CD14-positive monocyte (primary cell): ENCODE measurements at regions not wholly inside any gene's neighbourhood (a gene's known extent, or its start where the extent isn't known, plus 50 kb on each side); places are given as distances from the start of the nearest gene placed in this dataset.
A peak's percentile ranks its signal among the peaks of the same experiment; 100 is the strongest.

ENCODE experiments used
- DNase-seq, 3 donors: peaks; one replicate each; pipeline ENCODE4 v3.0.0-alpha.2; 2011 to 2022
- H2AFZ ChIP-seq: 2 replicates; pipeline ENCODE4 v1.6.0; 2012; ENCODE audit warnings: mild to moderate bottlenecking, low read depth, low read length, inconsistent platforms; ENCODE audit not compliant: insufficient read depth, poor library complexity, severe bottlenecking
- H3K27ac ChIP-seq, 2 donors: 1 replicate in 1 of 2; 2 replicates in 1 of 2; pipeline ENCODE4 v1.5.1; 2012 to 2013; ENCODE audit warnings: low read length in 2 of 2, control low read depth in 1 of 2, inconsistent platforms in 1 of 2, low read depth in 1 of 2, mild to moderate bottlenecking in 1 of 2
- H3K27me3 ChIP-seq, 2 donors: one replicate each; pipeline versions ENCODE4 v1.6.0 to v1.6.1; 2011 to 2013; ENCODE audit warnings: low read length in 2 of 2; ENCODE audit not compliant: control insufficient read depth in 2 of 2, insufficient read depth in 2 of 2
- H3K36me3 ChIP-seq, 2 donors: replicated peaks in 1 of 2; 1 replicate in 1 of 2; 2 replicates in 1 of 2; pipeline versions ENCODE4 v1.5.1 to v1.6.1; 2012 to 2013; ENCODE audit warnings: low read length in 2 of 2, control low read depth in 1 of 2, inconsistent platforms in 1 of 2, mild to moderate bottlenecking in 1 of 2; ENCODE audit not compliant: insufficient read depth in 2 of 2, control insufficient read depth in 1 of 2
- H3K4me1 ChIP-seq, 2 donors: 1 replicate in 1 of 2; 2 replicates in 1 of 2; pipeline versions ENCODE4 v1.5.1 to v1.6.1; 2012 to 2013; ENCODE audit warnings: low read length in 2 of 2, control low read depth in 1 of 2, inconsistent platforms in 1 of 2, mild to moderate bottlenecking in 1 of 2, moderate library complexity in 1 of 2; ENCODE audit not compliant: insufficient read depth in 2 of 2, control insufficient read depth in 1 of 2
- H3K4me2 ChIP-seq: replicated peaks from 2 replicates; pipeline ENCODE3; 2012; ENCODE audit warnings: low read length, moderate library complexity, mild to moderate bottlenecking; ENCODE audit not compliant: poor library complexity, severe bottlenecking; ENCODE audit errors: extremely low read depth
- H3K4me3 ChIP-seq, 3 experiments: fragments of 200-600 bp in 1 of 3; sonication (generic) in 1 of 3; replicated peaks in 1 of 3; 1 replicate in 2 of 3; 2 replicates in 1 of 3; pipeline ENCODE4 v1.5.1; 2011 to 2013; ENCODE audit warnings: low read length in 3 of 3, mild to moderate bottlenecking in 3 of 3, control low read depth in 2 of 3, low read depth in 2 of 3, inconsistent platforms in 1 of 3, moderate library complexity in 1 of 3
- H3K79me2 ChIP-seq: 2 replicates; pipeline ENCODE4 v1.6.0; 2012; ENCODE audit warnings: mild to moderate bottlenecking, control low read depth, inconsistent platforms, low read length, moderate library complexity; ENCODE audit not compliant: insufficient read depth
- H3K9ac ChIP-seq: 2 replicates; pipeline ENCODE4 v1.6.0; 2017; ENCODE audit warnings: low read length, mild to moderate bottlenecking; ENCODE audit not compliant: insufficient read depth, poor library complexity, severe bottlenecking
- H3K9me3 ChIP-seq, 2 donors: replicated peaks in 1 of 2; 1 replicate in 1 of 2; 2 replicates in 1 of 2; pipeline versions ENCODE4 v1.5.1 to v1.6.1; 2012 to 2013; ENCODE audit warnings: low read length in 2 of 2, control low read depth in 1 of 2; ENCODE audit not compliant: control insufficient read depth in 1 of 2, insufficient read depth in 1 of 2
- H4K20me1 ChIP-seq: 2 replicates; pipeline ENCODE4 v1.6.0; 2012; ENCODE audit warnings: mild to moderate bottlenecking, low read length, control low read depth, moderate library complexity; ENCODE audit not compliant: insufficient read depth
- H3K27ac Mint-ChIP-seq, 7 donors: one replicate each; pipeline ENCODE4 v1.8.0; 2020; ENCODE audit warnings: mild to moderate bottlenecking in 7 of 7, mixed read lengths in 7 of 7, moderate library complexity in 6 of 7, inconsistent platforms in 2 of 7
- H3K27me3 Mint-ChIP-seq, 3 donors: one replicate each; pipeline ENCODE4 v1.8.0; 2021 to 2022; ENCODE audit warnings: low read depth in 3 of 3, mild to moderate bottlenecking in 3 of 3, mixed read lengths in 3 of 3, moderate library complexity in 3 of 3, inconsistent platforms in 1 of 3
- H3K36me3 Mint-ChIP-seq, 2 donors: one replicate each; pipeline ENCODE4 v1.8.0; 2020; ENCODE audit warnings: mixed read lengths in 2 of 2, inconsistent platforms in 1 of 2, mild to moderate bottlenecking in 1 of 2
- H3K4me1 Mint-ChIP-seq: one replicate; pipeline ENCODE4 v1.8.0; 2020; ENCODE audit warnings: mild to moderate bottlenecking, mixed read lengths
- H3K4me3 Mint-ChIP-seq, 2 donors: one replicate each; pipeline ENCODE4 v1.8.0; 2020; ENCODE audit warnings: mild to moderate bottlenecking in 2 of 2, mixed read lengths in 2 of 2, moderate library complexity in 1 of 2
- H3K9me3 Mint-ChIP-seq, 7 donors: one replicate each; pipeline ENCODE4 v1.8.0; 2020 to 2022; ENCODE audit warnings: mixed read lengths in 7 of 7, mild to moderate bottlenecking in 6 of 7, moderate library complexity in 6 of 7, inconsistent platforms in 2 of 7
- CTCF ChIP-seq: fragments of 200-600 bp; IDR thresholded peaks from one replicate; pipeline ENCODE4 v1.8.0; 2022; ENCODE audit warnings: antibody characterized with exemption, mild to moderate bottlenecking
- WGBS: methylation state at CpG from one replicate; pipeline ENCODE4 v1.1.5; 2013; ENCODE audit warnings: missing lambda C conversion rate; ENCODE audit not compliant: insufficient coverage; 5-methylcytosine and 5-hydroxymethylcytosine counted together
- intact Hi-C, 2 donors: fragments of 100-400 bp; cut with micrococcal nuclease; formaldehyde crosslinking; loops; one replicate each; pipeline versions ENCODE4 v1.15.0 to v1.15.1; 2023

- Histone ChIP-seq H3K9me3 (no peaks in the 10 kb centered on the region), H3K36me3 (no peaks in the 10 kb centered on the region), H3K4me2 (no peak overlapping the region), H3K27me3 (no peaks in the 10 kb centered on the region), H3K9ac (no peak overlapping the region), H3K27ac (no peak overlapping the region), H3K4me3 (no peak overlapping the region), H4K20me1 (no peaks in the 10 kb centered on the region), H3K79me2 (no peaks in the 10 kb centered on the region), H2AFZ (no peak overlapping the region), H3K4me1 (no peaks in the 10 kb centered on the region)
- 83% methylated on average over 4 of the region's 4 CpGs for WGBS
- DNase-seq = no peak
- Mint-ChIP-seq H3K36me3 (no peaks in the 10 kb centered on the region), H3K27ac (no peak overlapping the region), H3K27me3 (peaks cover 0 to 2% (median 0%) of the 10 kb centered on the region in 3 donors), H3K9me3 (peaks cover 0 to 8% (median 5%) of the 10 kb centered on the region in 7 donors), H3K4me3 (no peak overlapping the region), H3K4me1 (no peaks in the 10 kb centered on the region)
- intact Hi-C loops = no loop called here
- TF ChIP-seq CTCF = no peak
Observed at GRCh38 chr2:409523-409922, 121.6 kb upstream of the ALKAL2 start.

GRCh38 chr2:407630-408029 lies 119.7 kb upstream of the ALKAL2 start:
- no peak for TF ChIP-seq CTCF
- Histone ChIP-seq H3K4me3 (no peak overlapping the region), H3K9me3 (peaks cover 0 to 7% of the 10 kb centered on the region in 2 donors), H3K36me3 (no peaks in the 10 kb centered on the region), H4K20me1 (no peaks in the 10 kb centered on the region), H3K27me3 (no peaks in the 10 kb centered on the region), H3K4me1 (no peaks in the 10 kb centered on the region), H3K27ac (no peak overlapping the region), H2AFZ (no peak overlapping the region), H3K9ac (no peak overlapping the region), H3K79me2 (no peaks in the 10 kb centered on the region), H3K4me2 (no peak overlapping the region)
- H3K36me3 Mint-ChIP-seq = no peaks in the 10 kb centered on the region
- DNase-seq = no peak
- no peak overlapping the region for H3K4me3 Mint-ChIP-seq
- H3K27me3 Mint-ChIP-seq = peaks cover 0 to 2% (median 1%) of the 10 kb centered on the region in 3 donors
- peaks cover 4 to 14% (median 10%) of the 10 kb centered on the region in 7 donors for H3K9me3 Mint-ChIP-seq
- H3K4me1 Mint-ChIP-seq = no peaks in the 10 kb centered on the region
- WGBS = 89% methylated on average over 7 of the region's 9 CpGs
- peak overlapping the region in 1 of 7 donors; percentile 2 for H3K27ac Mint-ChIP-seq
- intact Hi-C loops = no loop called here
